GM12878 (cell line): ENCODE measurements at regions not wholly inside any gene's neighbourhood (a gene's known extent, or its start where the extent isn't known, plus 50 kb on each side); places are given as distances from the start of the nearest gene placed in this dataset.

Source experiments
- ESRRA ChIP-seq: IDR thresholded peaks from 2 replicates; pipeline ENCODE4 v1.6.1; 2012; ENCODE audit warnings: mild to moderate bottlenecking, low read length, improper control_type of control experiment
- FOXM1 ChIP-seq: IDR thresholded peaks from 2 replicates; pipeline ENCODE4 v1.6.1; 2012; ENCODE audit warnings: low read depth, mild to moderate bottlenecking, inconsistent platforms, low read length, moderate library complexity
- GABPA ChIP-seq: IDR thresholded peaks from 2 replicates; pipeline ENCODE4 v1.6.1; 2014; ENCODE audit warnings: antibody characterized with exemption, low read depth, mild to moderate bottlenecking, inconsistent platforms
- MTA2 ChIP-seq: fragments of 450-650 bp; IDR thresholded peaks from 2 replicates; pipeline ENCODE4 v1.6.1; 2016; ENCODE audit warnings: low read depth, mild to moderate bottlenecking, moderate library complexity
- SIN3A ChIP-seq: IDR thresholded peaks from 2 replicates; pipeline ENCODE4 v1.6.1; 2012; ENCODE audit warnings: low read depth, low read length, improper control_type of control experiment

DNA sequence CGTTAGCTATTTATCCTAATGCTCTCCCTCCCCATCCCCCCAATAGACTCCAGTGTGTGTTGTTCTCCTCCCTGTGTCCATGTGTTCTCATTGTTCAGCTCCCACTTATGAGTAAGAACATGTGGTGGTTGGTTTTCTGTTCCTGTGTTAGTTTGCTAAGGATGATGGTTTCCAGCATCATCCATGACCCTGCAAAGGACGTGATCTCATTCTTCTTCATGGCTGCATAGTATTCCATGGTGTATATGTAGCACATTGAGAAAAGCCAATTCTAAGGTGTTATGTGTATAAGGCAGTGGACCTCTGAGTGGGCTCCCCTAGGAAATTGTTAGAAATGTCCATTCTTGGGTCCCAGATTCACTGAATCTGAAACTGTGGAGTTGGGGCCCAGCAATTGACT lies 103.1 kb upstream of the MYO10 start:
- TF ChIP-seq MTA2 (no peak), ESRRA (no peak), GABPA (no peak), SIN3A (no peak), FOXM1 (no peak)
